ENCODE measurements at regions not wholly inside any gene's neighbourhood (a gene's known extent, or its start where the extent isn't known, plus 50 kb on each side); places are given as distances from the start of the nearest gene placed in this dataset.

GRCh38 chr11:97000481-97000880, 610.7 kb downstream of the JRKL start:
- Histone ChIP-seq H3K36me3 (ENCODE audit: insufficient read depth) (no peaks in the 10 kb centered on the region), H3K4me2 (no peak overlapping the region), H3K79me2 (replicated peaks; ENCODE audit: insufficient read depth) (no peaks in the 10 kb centered on the region), H3K9me2 (ENCODE audit: insufficient read depth) (no peaks in the 10 kb centered on the region), H3F3A (replicated peaks; ENCODE audit: low read depth) (no peaks in the 10 kb centered on the region), H4K20me1 (replicated peaks; ENCODE audit: insufficient read depth) (no peaks in the 10 kb centered on the region), H3K4me3 (no peak overlapping the region), H3K27me3 (ENCODE audit: insufficient read depth) (no peaks in the 10 kb centered on the region), H3K27ac (ENCODE audit: low read depth) (no peak overlapping the region), H2AFZ (no peak overlapping the region), H3K4me1 (ENCODE audit: insufficient read depth) (no peaks in the 10 kb centered on the region)
- Mint-ChIP-seq H3K9me3 (no peaks in the 10 kb centered on the region), H3K27me3 (ENCODE audit: insufficient read depth, low read depth, poor library complexity) (no peaks in the 10 kb centered on the region), H3K36me3 (ENCODE audit: low read depth) (no peaks in the 10 kb centered on the region), H3K4me1 (no peaks in the 10 kb centered on the region), H3K27ac (no peak overlapping the region), H3K4me3 (no peak overlapping the region)
- no peak for TF ChIP-seq STAT1 (IDR thresholded peaks at IDR 0.05; ENCODE audit: unreplicated experiment)
- no peak for TF ChIP-seq REST (IDR thresholded peaks at IDR 0.05; ENCODE audit: unreplicated experiment)
- TF ChIP-seq NANOG (IDR thresholded peaks at IDR 0.05; ENCODE audit: borderline replicate concordance), result no peak
- TF ChIP-seq EZH2 (IDR thresholded peaks at IDR 0.05; ENCODE audit: low read depth, unreplicated experiment), result no peak
- no peak for TF ChIP-seq JUNB (IDR thresholded peaks at IDR 0.05; ENCODE audit: unreplicated experiment)
- TF ChIP-seq ZNF462 (CRISPR knock-in tag; IDR thresholded peaks at IDR 0.05), result no peak
- TF ChIP-seq ZNF331 (CRISPR knock-in tag; IDR thresholded peaks at IDR 0.05; ENCODE audit: low read depth), result no peak
- no peak for TF ChIP-seq POLR2AphosphoS5 (IDR thresholded peaks at IDR 0.05; ENCODE audit: low read depth)
- TF ChIP-seq CREB1 (CRISPR knock-in tag; IDR thresholded peaks at IDR 0.05; ENCODE audit: low read depth), result no peak
- no peak for TF ChIP-seq CTCF (conservative IDR thresholded peaks at IDR 0.05; ENCODE audit: low read depth in 2 of 2)
- TF ChIP-seq ZNF114 (CRISPR knock-in tag; IDR thresholded peaks at IDR 0.05), result no peak
- no peak for TF ChIP-seq EZH2phosphoT487 (IDR thresholded peaks at IDR 0.05; ENCODE audit: unreplicated experiment)
- no peak for TF ChIP-seq ETS1 (IDR thresholded peaks at IDR 0.05)
- peak; percentile 9 for DNase-seq (ENCODE audit: low spot score)
- peak; percentile 30; the same call in 1 of the 3 replicates for ATAC-seq

Data from GM23338 (cell line).